ENCODE measurements at regions not wholly inside any gene's neighbourhood (a gene's known extent, or its start where the extent isn't known, plus 50 kb on each side); places are given as distances from the start of the nearest gene placed in this dataset.

GRCh38 chr2:226190479-226191252 is 609.0 kb downstream of the IRS1 start:
- no peak for TF ChIP-seq CTCF (conservative IDR thresholded peaks at IDR 0.05 in 1 of 2, IDR thresholded peaks at IDR 0.05 in 1 of 2; ENCODE audit: low read depth in 1 of 2, low read length in 2 of 2)
- TF ChIP-seq EZH2 (IDR thresholded peaks at IDR 0.05; ENCODE audit: low read length, missing control alignments), result no peak
